ENCODE measurements at regions not wholly inside any gene's neighbourhood (a gene's known extent, or its start where the extent isn't known, plus 50 kb on each side); places are given as distances from the start of the nearest gene placed in this dataset.

- TF ChIP-seq CTCF (IDR thresholded peaks at IDR 0.05; ENCODE audit: low read length) (no peak), EZH2 (IDR thresholded peaks at IDR 0.05; ENCODE audit: borderline replicate concordance, low read length) (no peak)
These were observed 169.6 kb downstream of the MTERF1 start for GRCh38 chr7:91710881-91711280.

All from OCI-LY1 (cell line).